ENCODE measurements at regions not wholly inside any gene's neighbourhood (a gene's known extent, or its start where the extent isn't known, plus 50 kb on each side); places are given as distances from the start of the nearest gene placed in this dataset.

DNA sequence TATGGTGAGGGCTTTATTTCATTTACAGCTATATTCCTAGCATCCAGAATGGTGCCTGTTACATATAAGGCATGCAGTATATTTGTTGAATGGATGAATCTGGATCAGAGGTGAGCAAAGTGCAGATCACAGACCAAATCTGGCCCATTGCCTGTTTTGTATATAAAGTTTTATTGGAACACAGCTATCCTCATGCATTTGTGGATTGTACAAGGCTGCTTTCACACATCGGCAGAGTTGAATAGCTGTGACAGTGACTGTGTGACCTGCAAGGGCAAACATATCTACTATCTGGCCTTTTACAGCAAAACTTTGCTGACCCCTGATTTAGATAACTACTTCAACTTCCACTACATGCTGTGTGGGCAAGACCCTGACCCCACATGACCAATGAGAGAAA, 54.0 kb upstream of the MRPS6 start:
- TF ChIP-seq, protein P1, sequence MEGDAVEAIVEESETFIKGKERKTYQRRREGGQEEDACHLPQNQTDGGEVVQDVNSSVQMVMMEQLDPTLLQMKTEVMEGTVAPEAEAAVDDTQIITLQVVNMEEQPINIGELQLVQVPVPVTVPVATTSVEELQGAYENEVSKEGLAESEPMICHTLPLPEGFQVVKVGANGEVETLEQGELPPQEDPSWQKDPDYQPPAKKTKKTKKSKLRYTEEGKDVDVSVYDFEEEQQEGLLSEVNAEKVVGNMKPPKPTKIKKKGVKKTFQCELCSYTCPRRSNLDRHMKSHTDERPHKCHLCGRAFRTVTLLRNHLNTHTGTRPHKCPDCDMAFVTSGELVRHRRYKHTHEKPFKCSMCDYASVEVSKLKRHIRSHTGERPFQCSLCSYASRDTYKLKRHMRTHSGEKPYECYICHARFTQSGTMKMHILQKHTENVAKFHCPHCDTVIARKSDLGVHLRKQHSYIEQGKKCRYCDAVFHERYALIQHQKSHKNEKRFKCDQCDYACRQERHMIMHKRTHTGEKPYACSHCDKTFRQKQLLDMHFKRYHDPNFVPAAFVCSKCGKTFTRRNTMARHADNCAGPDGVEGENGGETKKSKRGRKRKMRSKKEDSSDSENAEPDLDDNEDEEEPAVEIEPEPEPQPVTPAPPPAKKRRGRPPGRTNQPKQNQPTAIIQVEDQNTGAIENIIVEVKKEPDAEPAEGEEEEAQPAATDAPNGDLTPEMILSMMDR (IDR thresholded peaks at IDR 0.05; ENCODE audit: poor library complexity): no peak
- TF ChIP-seq EZH2 (IDR thresholded peaks at IDR 0.05; ENCODE audit: borderline replicate concordance): no peak
- TF ChIP-seq EZH2phosphoT487 (IDR thresholded peaks at IDR 0.05; ENCODE audit: low read depth, severe bottlenecking, unreplicated experiment): no peak
